GM18498 (cell line): ENCODE measurements at regions not wholly inside any gene's neighbourhood (a gene's known extent, or its start where the extent isn't known, plus 50 kb on each side); places are given as distances from the start of the nearest gene placed in this dataset.

Experiments used
- ATAC-seq: cut with Tn5 transposase; IDR thresholded peaks from one replicate; pipeline ENCODE4 v1.9.1; 2021; ENCODE audit warnings: mild to moderate bottlenecking, moderate library complexity; ENCODE audit not compliant: unreplicated experiment

GRCh38 chr20:4601630-4602296 is 84.5 kb upstream of the PRNP start:
- no peak for ATAC-seq

GRCh38 chr20:4600308-4601014 is 85.8 kb upstream of the PRNP start:
- no peak for ATAC-seq

- ATAC-seq: no peak
These were observed 89.0 kb upstream of the PRNP start for GRCh38 chr20:4597215-4597614.

GRCh38 chr20:4593149-4593525 is 93.1 kb upstream of the PRNP start:
- ATAC-seq: no peak

- no peak for ATAC-seq
These were observed 93.7 kb upstream of the PRNP start for GRCh38 chr20:4592316-4593148.

GRCh38 chr20:4591975-4592315 is 94.3 kb upstream of the PRNP start:
- no peak for ATAC-seq

DNA sequence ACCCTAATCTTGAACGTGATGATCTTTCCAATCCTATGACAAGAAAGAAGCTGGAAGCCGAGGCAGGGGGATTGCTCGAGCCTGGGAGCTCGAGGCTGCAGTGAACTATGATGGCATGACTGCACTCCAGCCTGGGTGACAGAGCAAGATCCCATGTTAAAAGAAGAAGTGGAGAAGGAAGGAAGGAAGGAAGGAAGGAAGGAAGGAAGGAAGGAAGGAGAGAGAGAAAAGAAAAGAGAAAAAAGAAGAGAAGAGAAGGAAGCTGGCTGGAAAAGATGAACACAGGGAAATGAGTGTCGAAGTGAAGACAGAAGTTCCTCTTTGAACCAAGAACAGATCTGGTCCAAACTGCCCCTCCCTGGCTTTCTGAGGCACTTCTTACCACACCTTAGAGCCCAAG is 100.5 kb upstream of the PRNP start:
- no peak for ATAC-seq

DNA sequence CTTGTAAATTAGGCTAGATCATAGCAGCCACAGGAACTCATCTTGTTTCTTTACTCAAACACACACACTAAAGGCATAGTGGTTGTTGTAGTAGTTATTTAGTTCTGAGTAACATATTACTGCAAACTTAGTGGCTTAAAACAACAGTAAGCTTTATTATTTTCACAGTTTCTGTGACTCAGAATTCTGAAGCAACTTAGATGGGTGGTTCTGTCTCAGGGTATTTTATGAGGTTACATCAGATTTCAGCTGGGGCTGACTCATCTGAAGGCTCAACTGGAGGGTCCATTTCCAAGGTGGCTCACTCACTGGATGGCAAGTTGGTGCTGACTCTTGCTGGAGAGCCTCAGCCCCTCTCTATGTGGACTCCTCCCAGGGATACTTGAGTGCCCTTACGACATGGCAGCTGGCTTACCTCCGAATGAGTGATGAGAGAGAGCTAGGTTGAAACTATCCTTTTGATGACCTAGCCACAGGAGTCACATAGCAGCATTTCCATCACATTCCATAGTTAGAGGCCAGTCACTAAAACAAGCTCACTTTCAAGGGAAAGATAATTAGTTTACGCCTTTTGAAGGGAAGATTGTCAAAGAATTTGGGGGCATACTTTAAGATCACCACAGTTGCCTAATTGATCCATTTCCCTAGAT is 101.0 kb upstream of the PRNP start:
- no peak for ATAC-seq

DNA sequence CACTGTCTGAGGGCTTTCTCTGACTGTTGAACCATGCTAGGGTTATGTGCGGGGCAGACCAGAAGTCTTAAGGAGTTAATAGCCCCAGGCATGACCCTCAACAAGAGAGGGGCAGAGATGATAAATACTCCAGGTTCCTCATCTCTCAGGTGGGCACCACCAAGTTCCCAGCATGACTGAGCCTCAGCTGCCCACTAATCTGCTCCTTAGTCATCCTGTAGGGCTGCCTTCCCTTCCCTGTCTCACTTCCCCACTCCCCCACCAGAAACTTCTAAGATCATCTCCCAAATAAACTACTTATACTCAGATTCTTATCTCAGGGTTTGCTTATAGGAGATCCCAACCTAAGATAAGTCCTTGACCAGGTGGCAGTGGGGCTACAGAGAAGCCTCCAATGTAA is 101.7 kb upstream of the PRNP start:
- ATAC-seq: no peak

GRCh38 chr20:4581838-4582237 is 104.4 kb upstream of the PRNP start:
- no peak for ATAC-seq

GRCh38 chr20:4578375-4578774 is 107.9 kb upstream of the PRNP start:
- no peak for ATAC-seq

DNA sequence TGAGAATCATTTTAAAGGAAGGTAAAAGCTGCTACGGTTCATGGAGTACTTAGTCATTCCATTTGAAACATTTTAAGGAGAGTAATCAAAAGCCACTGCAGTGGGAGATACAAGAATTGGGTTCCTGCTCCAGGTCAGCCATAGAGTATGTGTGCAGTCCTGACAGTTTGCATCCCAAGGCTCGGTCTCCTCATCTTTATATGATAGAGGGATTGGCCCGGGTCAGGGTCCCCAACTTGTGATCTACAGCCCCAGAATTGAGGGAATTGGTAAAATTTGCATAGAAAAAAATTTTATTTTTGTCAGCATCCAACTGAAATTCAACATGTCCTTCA is 111.9 kb upstream of the PRNP start:
- no peak for ATAC-seq

GRCh38 chr20:4573564-4574355 is 112.5 kb upstream of the PRNP start:
- no peak for ATAC-seq

GRCh38 chr20:4571759-4572531 is 114.3 kb upstream of the PRNP start:
- ATAC-seq: no peak

- no peak for ATAC-seq
These were observed 116.4 kb upstream of the PRNP start for GRCh38 chr20:4569865-4570264.

DNA sequence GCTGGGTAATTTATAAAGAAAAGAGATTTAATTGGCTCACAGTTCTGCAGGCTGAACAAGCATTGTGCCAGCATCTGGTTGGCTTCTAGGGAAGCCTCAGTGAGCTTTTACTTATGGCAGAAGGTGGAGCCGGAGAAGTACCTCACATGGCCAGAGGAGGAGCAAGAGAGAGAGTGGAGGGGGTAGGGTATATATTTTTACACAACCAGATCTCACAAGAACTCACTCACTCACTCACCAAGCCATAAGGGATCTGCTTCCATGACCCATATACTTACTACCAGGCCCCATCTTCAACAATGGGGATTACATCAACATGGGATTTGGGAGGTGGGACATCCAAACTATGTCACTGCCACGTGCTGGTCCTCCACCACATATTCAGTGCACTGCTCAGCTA is 117.2 kb upstream of the PRNP start:
- ATAC-seq: no peak

- ATAC-seq: no peak
These were observed 117.8 kb upstream of the PRNP start for GRCh38 chr20:4568361-4568959.

DNA sequence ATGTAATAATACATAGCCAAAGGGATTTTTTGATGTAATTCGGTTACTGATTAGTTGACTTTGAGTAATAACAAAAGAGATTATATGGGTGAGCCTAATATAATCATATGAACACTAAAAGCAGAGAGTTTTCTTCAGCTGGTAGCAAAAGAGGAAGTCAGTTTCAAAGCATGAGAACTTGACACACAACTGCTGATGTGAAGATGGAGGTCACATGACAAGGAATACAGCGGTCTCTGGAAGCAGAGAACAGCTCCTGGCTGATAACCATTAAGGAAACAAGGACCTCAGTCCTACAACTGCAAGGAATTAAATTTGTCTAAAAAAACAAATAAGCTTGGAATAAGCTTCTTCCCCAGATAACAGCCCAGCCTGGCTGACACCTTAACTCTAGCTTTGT is 119.1 kb upstream of the PRNP start:
- no peak for ATAC-seq

- ATAC-seq: no peak
These were observed 122.7 kb upstream of the PRNP start for GRCh38 chr20:4563534-4563933.

GRCh38 chr20:4563031-4563430 is 123.2 kb upstream of the PRNP start:
- no peak for ATAC-seq
